Smooth muscle cell (in vitro differentiated cells): ENCODE measurements at regions not wholly inside any gene's neighbourhood (a gene's known extent, or its start where the extent isn't known, plus 50 kb on each side); places are given as distances from the start of the nearest gene placed in this dataset.
"Not testable (repeated sequence)": the region's sequence is repeated elsewhere in the genome, so short reads cannot be mapped to it uniquely, and the experiment has no call there.

Experiments
- DNase-seq: peaks from one replicate; lab custom pipeline; 2025; ENCODE audit not compliant: unreplicated experiment; lab: John Stamatoyannopoulos, UW
- H2AFZ ChIP-seq: fragments of 200-600 bp; sonication (generic); 2 replicates; pipeline ENCODE4 v1.6.0; 2016; ENCODE audit warnings: antibody characterized with exemption, low read depth, mild to moderate bottlenecking
- H3F3A ChIP-seq: fragments of 200-600 bp; sonication (generic); 2 replicates; pipeline ENCODE4 v1.6.0; 2017; ENCODE audit warnings: antibody characterized with exemption, low read depth
- H3K27ac ChIP-seq: fragments of 200-600 bp; sonication (generic); 2 replicates; pipeline ENCODE4 v1.5.1; 2016; ENCODE audit warnings: low read depth, mild to moderate bottlenecking
- H3K27me3 ChIP-seq: fragments of 200-600 bp; sonication (generic); 2 replicates; pipeline ENCODE4 v1.6.1; 2016; ENCODE audit warnings: low read depth, mild to moderate bottlenecking
- H3K36me3 ChIP-seq: fragments of 200-600 bp; sonication (generic); 2 replicates; pipeline ENCODE4 v1.5.1; 2016; ENCODE audit warnings: low read depth
- H3K4me1 ChIP-seq: fragments of 200-600 bp; sonication (generic); 2 replicates; pipeline ENCODE4 v1.5.1; 2016; ENCODE audit warnings: low read depth
- H3K4me2 ChIP-seq: fragments of 200-600 bp; sonication (generic); 2 replicates; pipeline ENCODE4 v1.6.0; 2016; ENCODE audit warnings: mild to moderate bottlenecking
- H3K4me3 ChIP-seq: fragments of 200-600 bp; sonication (generic); 2 replicates; pipeline ENCODE4 v1.5.1; 2016; ENCODE audit warnings: mild to moderate bottlenecking
- H3K79me2 ChIP-seq: fragments of 200-600 bp; sonication (generic); 2 replicates; pipeline ENCODE4 v1.6.0; 2016; ENCODE audit warnings: low read depth, mild to moderate bottlenecking
- H3K9ac ChIP-seq: fragments of 200-600 bp; sonication (generic); 2 replicates; pipeline ENCODE4 v1.6.0; 2016; ENCODE audit warnings: low read depth
- H3K9me3 ChIP-seq: fragments of 200-600 bp; sonication (generic); replicated peaks from 2 replicates; pipeline ENCODE4 v1.5.1; 2016; ENCODE audit warnings: low read depth
- H4K20me1 ChIP-seq: fragments of 200-600 bp; sonication (generic); 2 replicates; pipeline ENCODE4 v1.6.0; 2016; ENCODE audit warnings: low read depth
- WGBS: methylation state at CpG from one replicate; pipeline ENCODE4 v1.1.7; 2016; ENCODE audit warnings: low lambda C conversion rate; 5-methylcytosine and 5-hydroxymethylcytosine counted together
- TF ChIP-seq, protein P1 (sequence below): fragments of 200-600 bp; sonication (generic); IDR thresholded peaks from 2 replicates; pipeline ENCODE4 v1.5.1; 2017; ENCODE audit warnings: borderline replicate concordance, mild to moderate bottlenecking, antibody characterized with exemption; ENCODE audit not compliant: insufficient read depth, poor library complexity, severe bottlenecking

- H4K20me1 ChIP-seq: no peaks in the 10 kb centered on the region
- no peak overlapping the region for H3K4me2 ChIP-seq
- no peaks in the 10 kb centered on the region for H3F3A ChIP-seq
- no peak overlapping the region for H3K27ac ChIP-seq
- H3K9ac ChIP-seq: no peak overlapping the region
- H3K36me3 ChIP-seq: no peaks in the 10 kb centered on the region
- 93% methylated on average over 3 of the region's 3 CpGs for WGBS
- H2AFZ ChIP-seq: no peak overlapping the region
- H3K27me3 ChIP-seq: no peaks in the 10 kb centered on the region
- H3K4me3 ChIP-seq: no peak overlapping the region
- no peaks in the 10 kb centered on the region for H3K79me2 ChIP-seq
- DNase-seq: no peak
- H3K4me1 ChIP-seq: no peaks in the 10 kb centered on the region
- no peaks in the 10 kb centered on the region for H3K9me3 ChIP-seq
- TF ChIP-seq, protein P1, sequence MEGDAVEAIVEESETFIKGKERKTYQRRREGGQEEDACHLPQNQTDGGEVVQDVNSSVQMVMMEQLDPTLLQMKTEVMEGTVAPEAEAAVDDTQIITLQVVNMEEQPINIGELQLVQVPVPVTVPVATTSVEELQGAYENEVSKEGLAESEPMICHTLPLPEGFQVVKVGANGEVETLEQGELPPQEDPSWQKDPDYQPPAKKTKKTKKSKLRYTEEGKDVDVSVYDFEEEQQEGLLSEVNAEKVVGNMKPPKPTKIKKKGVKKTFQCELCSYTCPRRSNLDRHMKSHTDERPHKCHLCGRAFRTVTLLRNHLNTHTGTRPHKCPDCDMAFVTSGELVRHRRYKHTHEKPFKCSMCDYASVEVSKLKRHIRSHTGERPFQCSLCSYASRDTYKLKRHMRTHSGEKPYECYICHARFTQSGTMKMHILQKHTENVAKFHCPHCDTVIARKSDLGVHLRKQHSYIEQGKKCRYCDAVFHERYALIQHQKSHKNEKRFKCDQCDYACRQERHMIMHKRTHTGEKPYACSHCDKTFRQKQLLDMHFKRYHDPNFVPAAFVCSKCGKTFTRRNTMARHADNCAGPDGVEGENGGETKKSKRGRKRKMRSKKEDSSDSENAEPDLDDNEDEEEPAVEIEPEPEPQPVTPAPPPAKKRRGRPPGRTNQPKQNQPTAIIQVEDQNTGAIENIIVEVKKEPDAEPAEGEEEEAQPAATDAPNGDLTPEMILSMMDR: no peak
These were observed 80.2 kb upstream of the C5orf63 start for GRCh38 chr5:127153521-127153920.

- H3F3A ChIP-seq: no peaks in the 10 kb centered on the region
- no peak overlapping the region for H3K9ac ChIP-seq
- no peak overlapping the region for H3K4me3 ChIP-seq
- no peaks in the 10 kb centered on the region for H3K4me1 ChIP-seq
- no peaks in the 10 kb centered on the region for H3K79me2 ChIP-seq
- no peak overlapping the region for H3K4me2 ChIP-seq
- H3K27ac ChIP-seq: no peak overlapping the region
- TF ChIP-seq, protein P1: no peak
- H4K20me1 ChIP-seq: no peaks in the 10 kb centered on the region
- no peak overlapping the region for H2AFZ ChIP-seq
- no peaks in the 10 kb centered on the region for H3K36me3 ChIP-seq
- H3K27me3 ChIP-seq: no peaks in the 10 kb centered on the region
- DNase-seq: no peak
- H3K9me3 ChIP-seq: no peaks in the 10 kb centered on the region
These were observed 90.4 kb upstream of the C5orf63 start for GRCh38 chr5:127163750-127164149.

DNA sequence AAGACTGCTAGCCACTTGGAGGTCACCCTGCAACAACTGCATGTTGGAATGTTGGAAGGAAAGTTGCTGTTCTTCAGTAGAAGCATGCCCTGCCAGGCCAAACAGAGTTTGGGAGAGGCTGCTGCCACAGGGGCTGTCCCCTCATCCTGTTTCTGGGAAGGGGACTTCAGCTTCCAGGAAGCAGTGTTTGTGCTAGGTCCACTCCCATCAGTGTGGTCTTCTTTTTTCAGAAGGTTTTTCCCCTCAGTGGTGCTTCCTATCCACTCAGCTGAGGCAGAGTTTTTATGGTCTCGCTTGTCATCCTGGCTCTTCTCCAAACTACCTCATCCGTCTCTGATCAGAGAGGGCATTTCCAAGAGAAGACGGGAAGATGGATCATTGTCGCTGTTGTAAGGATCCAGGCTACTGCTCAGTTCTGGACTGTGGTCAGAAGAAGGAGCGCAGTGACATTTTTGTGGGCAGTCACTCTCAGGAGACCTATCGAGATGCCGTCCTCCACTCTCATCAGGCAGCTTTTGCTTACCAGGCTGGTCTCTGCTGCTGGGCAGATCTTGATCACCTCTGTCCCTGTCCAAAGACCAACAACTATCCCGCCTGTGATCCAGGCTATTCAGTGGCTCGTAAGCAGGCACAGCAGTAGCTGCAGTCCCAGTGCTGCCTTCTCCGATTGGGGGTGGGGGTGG, 97.8 kb upstream of the C5orf63 start:
- Histone ChIP-seq H3K9ac (no peak overlapping the region), H2AFZ (no peak overlapping the region), H3K9me3 (no peaks in the 10 kb centered on the region), H3K27me3 (no peaks in the 10 kb centered on the region), H4K20me1 (no peaks in the 10 kb centered on the region), H3K79me2 (no peaks in the 10 kb centered on the region), H3K4me3 (no peak overlapping the region), H3K4me2 (no peak overlapping the region), H3K27ac (no peak overlapping the region), H3F3A (no peaks in the 10 kb centered on the region), H3K4me1 (no peaks in the 10 kb centered on the region), H3K36me3 (no peaks in the 10 kb centered on the region)
- TF ChIP-seq, protein P1: no peak
- DNase-seq: no peak
- WGBS: 91% methylated on average over 10 of the region's 10 CpGs

DNA sequence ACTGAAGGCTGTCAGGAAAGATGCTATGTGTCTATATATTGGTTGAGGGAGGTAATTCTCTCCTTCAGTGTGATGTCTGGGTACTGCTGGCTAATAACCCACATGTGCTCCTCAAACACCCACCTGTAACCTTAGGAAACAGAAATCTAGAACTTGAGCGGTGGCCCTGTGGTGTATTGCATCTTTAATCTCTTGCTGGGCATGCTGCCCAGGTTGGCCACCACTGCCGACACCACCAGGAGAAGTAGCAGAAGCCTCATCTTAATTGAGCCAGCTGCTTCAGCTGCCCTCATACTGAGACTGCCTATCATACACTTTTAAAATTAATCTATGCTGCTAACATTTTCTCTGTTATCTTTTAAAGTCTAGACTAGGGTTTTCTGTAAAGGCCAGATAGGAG, 103.5 kb upstream of the C5orf63 start:
- H2AFZ ChIP-seq: no peak overlapping the region
- TF ChIP-seq, protein P1: no peak
- no peaks in the 10 kb centered on the region for H3K79me2 ChIP-seq
- no peaks in the 10 kb centered on the region for H4K20me1 ChIP-seq
- H3K9ac ChIP-seq: no peak overlapping the region
- no peak overlapping the region for H3K27ac ChIP-seq
- no peak overlapping the region for H3K4me3 ChIP-seq
- no peaks in the 10 kb centered on the region for H3K4me1 ChIP-seq
- DNase-seq: no peak
- no peaks in the 10 kb centered on the region for H3K9me3 ChIP-seq
- H3K4me2 ChIP-seq: no peak overlapping the region
- 79% methylated on average over 2 of the region's 2 CpGs for WGBS
- H3K36me3 ChIP-seq: no peaks in the 10 kb centered on the region
- no peaks in the 10 kb centered on the region for H3K27me3 ChIP-seq
- H3F3A ChIP-seq: no peaks in the 10 kb centered on the region

DNA sequence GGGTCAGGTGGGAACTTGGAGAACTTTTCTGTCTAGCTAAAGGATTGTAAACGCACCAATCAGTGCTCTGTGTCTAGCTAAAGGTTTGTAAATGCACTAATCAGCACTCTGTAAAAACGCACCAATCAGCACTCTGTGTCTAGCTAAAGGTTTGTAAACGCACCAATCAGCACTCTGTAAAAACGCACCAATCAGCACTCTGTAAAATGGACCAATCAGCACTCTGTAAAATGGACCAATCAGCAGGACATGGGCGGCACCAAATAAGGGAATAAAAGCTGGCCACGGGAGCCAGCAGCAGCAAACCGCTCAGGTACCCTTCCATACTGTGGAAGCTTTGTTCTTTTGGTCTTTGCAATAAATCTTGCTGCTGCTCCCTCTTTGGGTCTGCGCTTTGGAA, 108.0 kb upstream of the MEGF10 start:
- H3K27ac ChIP-seq, H3K4me2 ChIP-seq, H3F3A ChIP-seq, H3K9ac ChIP-seq, DNase-seq, H4K20me1 ChIP-seq, H3K4me1 ChIP-seq, H3K36me3 ChIP-seq, H3K27me3 ChIP-seq, H3K79me2 ChIP-seq, H2AFZ ChIP-seq, H3K9me3 ChIP-seq, H3K4me3 ChIP-seq: not testable (repeated sequence)
- 97% methylated on average over 8 of the region's 8 CpGs for WGBS
